ENCODE measurements at regions not wholly inside any gene's neighbourhood (a gene's known extent, or its start where the extent isn't known, plus 50 kb on each side); places are given as distances from the start of the nearest gene placed in this dataset.
"Not testable (repeated sequence)": the region's sequence is repeated elsewhere in the genome, so short reads cannot be mapped to it uniquely, and the experiment has no call there.

- not testable (repeated sequence) for H3K9me3 Mint-ChIP-seq, H3K27me3 Mint-ChIP-seq, H3K27ac Mint-ChIP-seq, H3K4me1 Mint-ChIP-seq, H3K4me3 Mint-ChIP-seq, DNase-seq, H3K36me3 Mint-ChIP-seq
Measured at GRCh38 chr4:49233749-49234148, 247.7 kb downstream of the CWH43 start.

GRCh38 chr4:49234382-49234781 is 248.3 kb downstream of the CWH43 start:
- not testable (repeated sequence) for H3K9me3 Mint-ChIP-seq, H3K27me3 Mint-ChIP-seq, DNase-seq, H3K27ac Mint-ChIP-seq, H3K36me3 Mint-ChIP-seq, H3K4me1 Mint-ChIP-seq, H3K4me3 Mint-ChIP-seq

GRCh38 chr4:49235413-49236160 is 249.5 kb downstream of the CWH43 start:
- H3K27ac Mint-ChIP-seq, H3K4me1 Mint-ChIP-seq, H3K4me3 Mint-ChIP-seq, DNase-seq, H3K36me3 Mint-ChIP-seq, H3K27me3 Mint-ChIP-seq, H3K9me3 Mint-ChIP-seq: not testable (repeated sequence)

GRCh38 chr4:49236474-49236873 is 250.4 kb downstream of the CWH43 start:
- not testable (repeated sequence) for H3K27ac Mint-ChIP-seq, H3K36me3 Mint-ChIP-seq, DNase-seq, H3K9me3 Mint-ChIP-seq, H3K4me3 Mint-ChIP-seq, H3K4me1 Mint-ChIP-seq, H3K27me3 Mint-ChIP-seq

GRCh38 chr4:49241295-49241694 is 255.2 kb downstream of the CWH43 start:
- not testable (repeated sequence) for DNase-seq, H3K9me3 Mint-ChIP-seq, H3K36me3 Mint-ChIP-seq, H3K27me3 Mint-ChIP-seq, H3K4me3 Mint-ChIP-seq, H3K27ac Mint-ChIP-seq, H3K4me1 Mint-ChIP-seq

GRCh38 chr4:49262786-49263185 is 276.7 kb downstream of the CWH43 start:
- not testable (repeated sequence) for DNase-seq, H3K4me3 Mint-ChIP-seq, H3K27ac Mint-ChIP-seq, H3K9me3 Mint-ChIP-seq, H3K4me1 Mint-ChIP-seq, H3K36me3 Mint-ChIP-seq, H3K27me3 Mint-ChIP-seq

- not testable (repeated sequence) for H3K4me1 Mint-ChIP-seq, H3K36me3 Mint-ChIP-seq, H3K9me3 Mint-ChIP-seq, DNase-seq, H3K27ac Mint-ChIP-seq, H3K4me3 Mint-ChIP-seq, H3K27me3 Mint-ChIP-seq
Measured at GRCh38 chr4:49270435-49270834, 284.4 kb downstream of the CWH43 start.

- H3K27me3 Mint-ChIP-seq, DNase-seq, H3K27ac Mint-ChIP-seq, H3K4me1 Mint-ChIP-seq, H3K36me3 Mint-ChIP-seq, H3K9me3 Mint-ChIP-seq, H3K4me3 Mint-ChIP-seq: not testable (repeated sequence)
Measured at GRCh38 chr4:49270912-49271311, 284.8 kb downstream of the CWH43 start.

- H3K9me3 Mint-ChIP-seq, H3K27me3 Mint-ChIP-seq, H3K4me3 Mint-ChIP-seq, H3K36me3 Mint-ChIP-seq, H3K4me1 Mint-ChIP-seq, DNase-seq, H3K27ac Mint-ChIP-seq: not testable (repeated sequence)
Measured at GRCh38 chr4:49285905-49286304, 299.8 kb downstream of the CWH43 start.

GRCh38 chr4:49286926-49287745 is 301.1 kb downstream of the CWH43 start:
- H3K27ac Mint-ChIP-seq, H3K36me3 Mint-ChIP-seq, H3K4me3 Mint-ChIP-seq, DNase-seq, H3K9me3 Mint-ChIP-seq, H3K4me1 Mint-ChIP-seq, H3K27me3 Mint-ChIP-seq: not testable (repeated sequence)

GRCh38 chr4:49287893-49288292 is 301.8 kb downstream of the CWH43 start:
- DNase-seq, H3K27ac Mint-ChIP-seq, H3K36me3 Mint-ChIP-seq, H3K9me3 Mint-ChIP-seq, H3K4me3 Mint-ChIP-seq, H3K4me1 Mint-ChIP-seq, H3K27me3 Mint-ChIP-seq: not testable (repeated sequence)

GRCh38 chr4:49288796-49289195 is 302.7 kb downstream of the CWH43 start:
- H3K9me3 Mint-ChIP-seq, H3K27me3 Mint-ChIP-seq, H3K27ac Mint-ChIP-seq, H3K36me3 Mint-ChIP-seq, H3K4me3 Mint-ChIP-seq, DNase-seq, H3K4me1 Mint-ChIP-seq: not testable (repeated sequence)

GRCh38 chr4:49314815-49315214 is 328.7 kb downstream of the CWH43 start:
- H3K4me1 Mint-ChIP-seq, DNase-seq, H3K27ac Mint-ChIP-seq, H3K27me3 Mint-ChIP-seq, H3K36me3 Mint-ChIP-seq, H3K4me3 Mint-ChIP-seq, H3K9me3 Mint-ChIP-seq: not testable (repeated sequence)

- H3K27ac Mint-ChIP-seq, H3K27me3 Mint-ChIP-seq, H3K36me3 Mint-ChIP-seq, H3K4me1 Mint-ChIP-seq, H3K4me3 Mint-ChIP-seq, DNase-seq: not testable (repeated sequence)
- peaks cover 10% of the 10 kb centered on the region for H3K9me3 Mint-ChIP-seq
Measured at GRCh38 chr4:49320725-49321410, 334.8 kb downstream of the CWH43 start.

- H3K27me3 Mint-ChIP-seq, H3K4me3 Mint-ChIP-seq, H3K4me1 Mint-ChIP-seq, H3K36me3 Mint-ChIP-seq, H3K27ac Mint-ChIP-seq, DNase-seq: not testable (repeated sequence)
- H3K9me3 Mint-ChIP-seq, result peaks cover 10% of the 10 kb centered on the region
Measured at GRCh38 chr4:49321511-49322300, 335.6 kb downstream of the CWH43 start.

Measured in activated naive CD8-positive, alpha-beta T cell treated with anti-CD3 and anti-CD28 coated beads for 36 hours (primary cell).